K562 (cell line): ENCODE measurements at regions not wholly inside any gene's neighbourhood (a gene's known extent, or its start where the extent isn't known, plus 50 kb on each side); places are given as distances from the start of the nearest gene placed in this dataset.

Experiments
- ATAC-seq: fragments of 200-7000 bp; cut with Tn5 transposase; 3 replicates; pipeline ENCODE4 v1.9.1; 2020; ENCODE audit warnings: moderate library complexity
- BruUV-seq: library from RNA; stranded (reverse); fragments of 400-500 nt; replicated peaks from 2 replicates; lab custom pipeline; 2021; lab: Mats Ljungman, UMichigan
- CTCF ChIA-PET: fragments of 300-600 bp; formaldehyde crosslinking; extraction: SDS; loops from one replicate; lab custom pipeline; 2021; ENCODE audit warnings: low intra/inter-chr PET ratio; lab: Yijun Ruan, JAX
- POLR2A ChIA-PET: fragments of 300-600, 350-650 bp; sonication (Branson Sonifier 250); formaldehyde crosslinking; extraction: SDS; loops from one replicate; lab custom pipeline; 2021; ENCODE audit warnings: antibody characterized with exemption, inconsistent platforms; lab: Yijun Ruan, JAX
- DNase-seq, 4 experiments: peaks; one replicate each; pipeline versions ENCODE4 v3.0.0 to v3.0.0-alpha.2; 2011 to 2018; ENCODE audit warnings: low spot score in 3 of 4, mixed read lengths in 3 of 4; ENCODE audit errors: extremely low read depth in 1 of 4
- FAIRE-seq: peaks from 2 replicates; lab custom pipeline; 2011; peaks lifted over from hg19 to GRCh38; lab: Jason Lieb, UNC
- H2AFZ ChIP-seq: 2 replicates; pipeline ENCODE4 v1.6.0; 2011; ENCODE audit warnings: low read depth, low read length, control low read depth, inconsistent platforms
- H3K27ac ChIP-seq: fragments of 200-600 bp; 3 replicates; pipeline ENCODE4 v1.8.0; 2011; ENCODE audit warnings: low read depth, mild to moderate bottlenecking, control low read depth, inconsistent platforms, low read length, moderate library complexity, mixed read lengths; ENCODE audit errors: extremely low read depth
- H3K27me3 ChIP-seq, 2 experiments: fragments of 300-600 bp in 1 of 2; 2 replicates in 1 of 2; 3 replicates in 1 of 2; pipeline versions ENCODE4 v1.6.0 to v1.8.0; 2011; ENCODE audit warnings: inconsistent platforms in 2 of 2, low read length in 2 of 2, mild to moderate bottlenecking in 1 of 2, mixed read lengths in 1 of 2, moderate library complexity in 1 of 2; ENCODE audit not compliant: control insufficient read depth in 2 of 2, insufficient read depth in 2 of 2
- H3K36me3 ChIP-seq: fragments of 300-600 bp; 3 replicates; pipeline ENCODE4 v1.8.0; 2011; ENCODE audit warnings: mild to moderate bottlenecking, low read length, inconsistent platforms; ENCODE audit not compliant: control insufficient read depth, insufficient read depth
- H3K4me1 ChIP-seq, 2 experiments: fragments of 200-600 bp in 1 of 2; replicated peaks in 1 of 2; 2 replicates in 1 of 2; 3 replicates in 1 of 2; pipeline versions ENCODE4 v1.5.1 to v1.8.0; 2011; ENCODE audit warnings: inconsistent platforms in 2 of 2, low read length in 2 of 2, mild to moderate bottlenecking in 1 of 2, mixed read lengths in 1 of 2, moderate library complexity in 1 of 2; ENCODE audit not compliant: control insufficient read depth in 2 of 2, insufficient read depth in 2 of 2
- H3K4me2 ChIP-seq: 2 replicates; pipeline ENCODE4 v1.6.1; 2011; ENCODE audit warnings: low read length, control low read depth, inconsistent platforms, mixed read lengths; ENCODE audit not compliant: insufficient read depth
- H3K4me3 ChIP-seq: fragments of 200-600 bp; sonication (generic), shearing (Covaris generic); 2 replicates; pipeline ENCODE4 v1.5.1; 2016; ENCODE audit warnings: control low read depth, inconsistent platforms
- H3K79me2 ChIP-seq: fragments of 200-600 bp; 3 replicates; pipeline ENCODE4 v1.8.0; 2011; ENCODE audit warnings: low read length, inconsistent platforms; ENCODE audit not compliant: control insufficient read depth, insufficient read depth
- H3K9ac ChIP-seq, 2 experiments: 2 replicates each; pipeline versions ENCODE4 v1.6.0 to v1.6.1; 2011; ENCODE audit warnings: low read depth in 2 of 2, low read length in 2 of 2, control low read depth in 1 of 2, inconsistent platforms in 1 of 2, mild to moderate bottlenecking in 1 of 2, mixed read lengths in 1 of 2; ENCODE audit not compliant: insufficient read depth in 1 of 2
- H3K9me1 ChIP-seq: one replicate; pipeline ENCODE4 v1.6.0; 2011; ENCODE audit warnings: inconsistent platforms, mild to moderate bottlenecking, low read length, moderate library complexity; ENCODE audit not compliant: control insufficient read depth, insufficient read depth
- H3K9me3 ChIP-seq: replicated peaks from 2 replicates; pipeline ENCODE4 v1.5.1; 2011; ENCODE audit warnings: low read depth, low read length, inconsistent platforms; ENCODE audit not compliant: control insufficient read depth, insufficient read depth
- H4K20me1 ChIP-seq: replicated peaks from 2 replicates; pipeline ENCODE4 v1.6.1; 2011; ENCODE audit warnings: low read length, inconsistent platforms, mixed read lengths; ENCODE audit not compliant: control insufficient read depth, insufficient read depth
- XRCC5 ChIP-seq: fragments of 200-400 bp; formaldehyde crosslinking; IDR thresholded peaks from 2 replicates; pipeline ENCODE4 v1.6.1; 2017; ENCODE audit warnings: low read depth, mild to moderate bottlenecking, low read length
- ZNF766 ChIP-seq: fragments of 200-800 bp; sonication (Bioruptor generic); conservative IDR thresholded peaks from 2 replicates; pipeline ENCODE4 v1.6.1; 2016; ENCODE audit warnings: missing genetic modification characterization, missing compliant biosample characterization
- WGBS: fragments of 100-300 bp; shearing (Covaris generic); methylation state at CpG from one replicate; pipeline ENCODE4 v1.1.6; 2016; ENCODE audit warnings: low coverage, mixed read lengths; ENCODE audit not compliant: insufficient coverage; ENCODE audit errors: missing lambda C conversion rate; 5-methylcytosine and 5-hydroxymethylcytosine counted together
- in situ Hi-C: fragments of 300-500 bp; cut with MboI; formaldehyde crosslinking; loops from 4 replicates; pipeline ENCODE4 v1.15.0; 2018; ENCODE audit warnings: inconsistent platforms, mixed read lengths
- intact Hi-C: fragments of 100-400 bp; cut with micrococcal nuclease; formaldehyde crosslinking; loops from 2 replicates; pipeline ENCODE4 v1.14.2; 2022
- TF ChIP-seq, protein P1 (sequence below): fragments of 250-450 bp; sonication (Bioruptor Pico); IDR thresholded peaks from 2 replicates; pipeline ENCODE4 v1.4.0; 2020; ENCODE audit warnings: borderline replicate concordance
- TF ChIP-seq, protein P2 (sequence below), 2 experiments: fragments of 250-450 bp in 1 of 2; fragments of 450-650 bp in 1 of 2; sonication (Bioruptor Pico) in 1 of 2; IDR thresholded peaks; 2 replicates each; pipeline versions ENCODE4 v1.6.1 to v1.8.0; 2016 to 2021; ENCODE audit warnings: mild to moderate bottlenecking in 2 of 2, moderate library complexity in 2 of 2, missing compliant biosample characterization in 1 of 2, missing genetic modification characterization in 1 of 2
- TF ChIP-seq, protein P3 (sequence below): IDR thresholded peaks from 2 replicates; pipeline ENCODE4 v1.6.1; 2011; ENCODE audit warnings: borderline replicate concordance, low read depth, mild to moderate bottlenecking, moderate library complexity, low read length; ENCODE audit not compliant: insufficient read depth, poor library complexity, severe bottlenecking

DNA sequence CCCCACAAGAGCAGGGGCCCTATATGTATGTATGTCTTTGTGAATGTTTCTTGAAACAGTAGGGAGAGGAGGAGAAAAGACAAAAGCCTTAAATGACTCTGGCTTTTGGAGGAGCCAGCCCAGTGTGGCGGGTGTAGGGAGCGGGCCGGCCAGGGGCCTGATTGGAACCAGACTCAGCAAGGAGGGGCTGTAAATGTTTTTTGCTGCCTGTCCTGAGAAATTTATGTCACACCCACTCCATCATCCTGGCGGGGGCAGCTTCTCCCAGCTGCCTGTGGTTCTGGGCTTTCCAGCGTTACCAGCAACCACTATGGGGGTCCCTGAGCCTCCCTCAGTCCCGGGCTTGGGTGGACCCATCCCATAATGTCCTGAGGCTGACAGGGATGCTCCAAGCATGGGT, 130.8 kb downstream of the PJA1 start:
- in situ Hi-C loops, result no loop called here
- 2% methylated on average over 6 of the region's 6 CpGs for WGBS
- Histone ChIP-seq H2AFZ (no peak overlapping the region), H3K4me3 (no peak overlapping the region), H3K36me3 (no peaks in the 10 kb centered on the region), H3K4me2 (no peak overlapping the region), H3K79me2 (no peaks in the 10 kb centered on the region), H3K4me1 (no peaks in the 10 kb centered on the region), H3K27me3 (peaks cover 0 to 12% of the 10 kb centered on the region in 2 experiments; a peak in 3 of 5 replicates), H3K9ac (no peak overlapping the region), H3K9me1 (no peaks in the 10 kb centered on the region), H4K20me1 (no peaks in the 10 kb centered on the region), H3K27ac (no peak overlapping the region), H3K9me3 (no peaks in the 10 kb centered on the region)
- FAIRE-seq (no peak), ATAC-seq (no peak), DNase-seq (no peak)
- no TSS peak for BruUV-seq
- intact Hi-C loops, result no loop called here
- POLR2A ChIA-PET, result no interaction called here
- TF ChIP-seq ZNF766 (CRISPR knock-in tag) (no peak), XRCC5 (no peak)
- TF ChIP-seq, protein P1, sequence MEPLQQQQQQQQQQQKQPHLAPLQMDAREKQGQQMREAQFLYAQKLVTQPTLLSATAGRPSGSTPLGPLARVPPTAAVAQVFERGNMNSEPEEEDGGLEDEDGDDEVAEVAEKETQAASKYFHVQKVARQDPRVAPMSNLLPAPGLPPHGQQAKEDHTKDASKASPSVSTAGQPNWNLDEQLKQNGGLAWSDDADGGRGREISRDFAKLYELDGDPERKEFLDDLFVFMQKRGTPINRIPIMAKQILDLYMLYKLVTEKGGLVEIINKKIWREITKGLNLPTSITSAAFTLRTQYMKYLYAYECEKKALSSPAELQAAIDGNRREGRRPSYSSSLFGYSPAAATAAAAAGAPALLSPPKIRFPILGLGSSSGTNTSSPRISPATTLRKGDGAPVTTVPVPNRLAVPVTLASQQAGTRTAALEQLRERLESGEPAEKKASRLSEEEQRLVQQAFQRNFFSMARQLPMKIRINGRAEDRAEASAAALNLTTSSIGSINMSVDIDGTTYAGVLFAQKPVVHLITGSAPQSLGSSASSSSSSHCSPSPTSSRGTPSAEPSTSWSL (CRISPR knock-in tag), result no peak
- TF ChIP-seq, protein P2, sequence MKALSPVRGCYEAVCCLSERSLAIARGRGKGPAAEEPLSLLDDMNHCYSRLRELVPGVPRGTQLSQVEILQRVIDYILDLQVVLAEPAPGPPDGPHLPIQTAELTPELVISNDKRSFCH (CRISPR knock-in tag; IDR thresholded peaks at IDR 0.05), result no peak
- TF ChIP-seq, protein P2 (tag; IDR thresholded peaks at IDR 0.05), result no peak
- TF ChIP-seq, protein P3, sequence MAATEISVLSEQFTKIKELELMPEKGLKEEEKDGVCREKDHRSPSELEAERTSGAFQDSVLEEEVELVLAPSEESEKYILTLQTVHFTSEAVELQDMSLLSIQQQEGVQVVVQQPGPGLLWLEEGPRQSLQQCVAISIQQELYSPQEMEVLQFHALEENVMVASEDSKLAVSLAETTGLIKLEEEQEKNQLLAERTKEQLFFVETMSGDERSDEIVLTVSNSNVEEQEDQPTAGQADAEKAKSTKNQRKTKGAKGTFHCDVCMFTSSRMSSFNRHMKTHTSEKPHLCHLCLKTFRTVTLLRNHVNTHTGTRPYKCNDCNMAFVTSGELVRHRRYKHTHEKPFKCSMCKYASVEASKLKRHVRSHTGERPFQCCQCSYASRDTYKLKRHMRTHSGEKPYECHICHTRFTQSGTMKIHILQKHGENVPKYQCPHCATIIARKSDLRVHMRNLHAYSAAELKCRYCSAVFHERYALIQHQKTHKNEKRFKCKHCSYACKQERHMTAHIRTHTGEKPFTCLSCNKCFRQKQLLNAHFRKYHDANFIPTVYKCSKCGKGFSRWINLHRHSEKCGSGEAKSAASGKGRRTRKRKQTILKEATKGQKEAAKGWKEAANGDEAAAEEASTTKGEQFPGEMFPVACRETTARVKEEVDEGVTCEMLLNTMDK, result no peak
- CTCF ChIA-PET, result no interaction called here
